Fibroblast of lung (primary cell): ENCODE measurements at regions not wholly inside any gene's neighbourhood (a gene's known extent, or its start where the extent isn't known, plus 50 kb on each side); places are given as distances from the start of the nearest gene placed in this dataset.
"Not testable (repeated sequence)": the region's sequence is repeated elsewhere in the genome, so short reads cannot be mapped to it uniquely, and the experiment has no call there.

Experiments
- DNase-seq, 2 donors: peaks; one replicate each; pipeline versions ENCODE4 v3.0.0 to v3.0.0-alpha.2; 2010; ENCODE audit warnings: low read depth in 2 of 2
- H2AFZ ChIP-seq: 2 replicates; pipeline ENCODE4 v1.5.1; 2012; ENCODE audit warnings: low read length, control low read depth, inconsistent platforms
- H3K27ac ChIP-seq: 2 replicates; pipeline ENCODE4 v1.5.1; 2011; ENCODE audit warnings: low read length, control low read depth; ENCODE audit not compliant: insufficient read depth
- H3K27me3 ChIP-seq: 2 replicates; pipeline ENCODE4 v1.5.1; 2011; ENCODE audit warnings: mild to moderate bottlenecking, low read length; ENCODE audit not compliant: control insufficient read depth, insufficient read depth
- H3K36me3 ChIP-seq: 2 replicates; pipeline ENCODE4 v1.5.1; 2011; ENCODE audit warnings: low read length; ENCODE audit not compliant: control insufficient read depth, insufficient read depth
- H3K4me1 ChIP-seq: 2 replicates; pipeline ENCODE4 v1.5.1; 2011; ENCODE audit warnings: low read length; ENCODE audit not compliant: control insufficient read depth, insufficient read depth; ENCODE audit errors: extremely low read depth
- H3K4me2 ChIP-seq: 2 replicates; pipeline ENCODE4 v1.5.1; 2011; ENCODE audit warnings: low read length, control low read depth; ENCODE audit not compliant: insufficient read depth; ENCODE audit errors: extremely low read depth
- H3K4me3 ChIP-seq, 4 experiments: fragments of 200-600 bp in 1 of 4; sonication (generic) in 1 of 4; replicated peaks in 1 of 4; 2 replicates each; pipeline ENCODE4 v1.5.1; 2011 to 2016; ENCODE audit warnings: low read length in 4 of 4, low read depth in 3 of 4, mild to moderate bottlenecking in 3 of 4, control low read depth in 2 of 4, inconsistent platforms in 1 of 4, mixed read lengths in 1 of 4; ENCODE audit not compliant: insufficient read depth in 1 of 4; ENCODE audit errors: control extremely low read depth in 1 of 4
- H3K79me2 ChIP-seq: 2 replicates; pipeline ENCODE4 v1.5.1; 2012; ENCODE audit warnings: mild to moderate bottlenecking, low read length, inconsistent platforms; ENCODE audit not compliant: control insufficient read depth, insufficient read depth
- H3K9ac ChIP-seq: 2 replicates; pipeline ENCODE4 v1.5.1; 2011; ENCODE audit warnings: mild to moderate bottlenecking, low read length, control low read depth; ENCODE audit not compliant: insufficient read depth
- H3K9me3 ChIP-seq: 2 replicates; pipeline ENCODE4 v1.5.1; 2012; ENCODE audit warnings: low read depth, low read length; ENCODE audit not compliant: control insufficient read depth, insufficient read depth
- H4K20me1 ChIP-seq: 2 replicates; pipeline ENCODE4 v1.5.1; 2011; ENCODE audit warnings: low read length; ENCODE audit not compliant: control insufficient read depth, insufficient read depth; ENCODE audit errors: extremely low read depth
- EZH2 ChIP-seq: IDR thresholded peaks from 2 replicates; pipeline ENCODE4 v1.5.1; 2012; ENCODE audit warnings: low read length, control low read depth, mild to moderate bottlenecking; ENCODE audit errors: missing control alignments
- TF ChIP-seq, protein P1 (sequence below), 2 donors: IDR thresholded peaks in 1 of 2; conservative IDR thresholded peaks in 1 of 2; 1 replicate in 1 of 2; 2 replicates in 1 of 2; pipeline ENCODE4 v1.5.1; 2011 to 2012; ENCODE audit warnings: low read length in 2 of 2, control low read depth in 1 of 2, inconsistent platforms in 1 of 2, low read depth in 1 of 2, mild to moderate bottlenecking in 1 of 2

DNA sequence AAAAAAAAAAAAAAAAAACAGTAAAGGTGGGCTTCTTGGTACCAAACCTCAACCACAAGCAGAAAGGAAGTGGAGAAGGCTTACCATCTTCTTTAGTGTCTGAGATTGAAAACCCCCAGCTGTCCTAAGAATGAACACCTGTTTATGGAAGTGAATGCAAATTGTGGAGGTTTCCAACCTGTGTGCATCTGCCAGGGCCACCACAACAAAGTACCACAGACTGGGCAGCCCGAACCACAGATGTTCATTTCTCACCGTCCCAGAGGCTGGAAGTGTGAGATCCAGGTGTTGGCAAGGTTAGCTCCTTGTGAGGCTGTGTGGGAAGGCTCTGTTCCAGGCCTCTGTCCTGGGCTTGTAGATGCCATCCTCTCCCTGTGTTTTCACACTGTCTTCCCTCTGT is 348.7 kb downstream of the SETD4 start:
- Histone ChIP-seq H3K9me3 (no peaks in the 10 kb centered on the region), H4K20me1 (no peaks in the 10 kb centered on the region), H2AFZ (no peak overlapping the region), H3K4me2 (no peak overlapping the region), H3K79me2 (no peaks in the 10 kb centered on the region), H3K9ac (no peak overlapping the region), H3K36me3 (no peaks in the 10 kb centered on the region), H3K27ac (no peak overlapping the region), H3K4me3 (no peak overlapping the region), H3K27me3 (no peaks in the 10 kb centered on the region), H3K4me1 (no peaks in the 10 kb centered on the region)
- DNase-seq: no peak
- no peak for TF ChIP-seq EZH2
- TF ChIP-seq, protein P1, sequence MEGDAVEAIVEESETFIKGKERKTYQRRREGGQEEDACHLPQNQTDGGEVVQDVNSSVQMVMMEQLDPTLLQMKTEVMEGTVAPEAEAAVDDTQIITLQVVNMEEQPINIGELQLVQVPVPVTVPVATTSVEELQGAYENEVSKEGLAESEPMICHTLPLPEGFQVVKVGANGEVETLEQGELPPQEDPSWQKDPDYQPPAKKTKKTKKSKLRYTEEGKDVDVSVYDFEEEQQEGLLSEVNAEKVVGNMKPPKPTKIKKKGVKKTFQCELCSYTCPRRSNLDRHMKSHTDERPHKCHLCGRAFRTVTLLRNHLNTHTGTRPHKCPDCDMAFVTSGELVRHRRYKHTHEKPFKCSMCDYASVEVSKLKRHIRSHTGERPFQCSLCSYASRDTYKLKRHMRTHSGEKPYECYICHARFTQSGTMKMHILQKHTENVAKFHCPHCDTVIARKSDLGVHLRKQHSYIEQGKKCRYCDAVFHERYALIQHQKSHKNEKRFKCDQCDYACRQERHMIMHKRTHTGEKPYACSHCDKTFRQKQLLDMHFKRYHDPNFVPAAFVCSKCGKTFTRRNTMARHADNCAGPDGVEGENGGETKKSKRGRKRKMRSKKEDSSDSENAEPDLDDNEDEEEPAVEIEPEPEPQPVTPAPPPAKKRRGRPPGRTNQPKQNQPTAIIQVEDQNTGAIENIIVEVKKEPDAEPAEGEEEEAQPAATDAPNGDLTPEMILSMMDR (conservative IDR thresholded peaks at IDR 0.05 in 1 of 2, IDR thresholded peaks at IDR 0.05 in 1 of 2; ENCODE audit: low read depth in 1 of 2, low read length in 2 of 2): no peak

DNA sequence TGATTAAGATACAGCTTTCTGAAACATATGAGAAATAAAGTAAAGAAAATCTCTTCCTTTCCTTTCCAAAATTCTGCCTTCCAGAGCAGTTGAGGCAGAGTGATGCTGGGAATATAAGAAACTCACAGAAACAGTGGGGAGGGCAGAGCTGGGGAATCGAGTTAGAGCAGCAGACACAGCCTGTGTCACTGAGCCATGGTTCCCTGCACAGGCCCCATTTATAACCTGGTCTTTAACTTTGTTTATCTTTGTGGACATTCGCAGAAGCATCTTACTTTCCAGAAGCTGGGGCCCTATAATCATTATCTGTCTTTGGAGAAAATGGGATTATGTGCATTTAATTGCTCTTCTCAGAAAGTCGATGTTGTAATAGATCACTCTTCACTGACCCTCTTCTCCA is 349.1 kb downstream of the SETD4 start:
- Histone ChIP-seq H2AFZ (no peak overlapping the region), H3K79me2 (no peaks in the 10 kb centered on the region), H3K4me3 (no peak overlapping the region), H3K9me3 (no peaks in the 10 kb centered on the region), H3K9ac (no peak overlapping the region), H3K36me3 (no peaks in the 10 kb centered on the region), H3K4me2 (no peak overlapping the region), H3K27ac (no peak overlapping the region), H3K27me3 (no peaks in the 10 kb centered on the region), H4K20me1 (no peaks in the 10 kb centered on the region), H3K4me1 (no peaks in the 10 kb centered on the region)
- no peak for DNase-seq
- TF ChIP-seq, protein P1 (conservative IDR thresholded peaks at IDR 0.05 in 1 of 2, IDR thresholded peaks at IDR 0.05 in 1 of 2; ENCODE audit: low read depth in 1 of 2, low read length in 2 of 2): no peak
- TF ChIP-seq EZH2: no peak

DNA sequence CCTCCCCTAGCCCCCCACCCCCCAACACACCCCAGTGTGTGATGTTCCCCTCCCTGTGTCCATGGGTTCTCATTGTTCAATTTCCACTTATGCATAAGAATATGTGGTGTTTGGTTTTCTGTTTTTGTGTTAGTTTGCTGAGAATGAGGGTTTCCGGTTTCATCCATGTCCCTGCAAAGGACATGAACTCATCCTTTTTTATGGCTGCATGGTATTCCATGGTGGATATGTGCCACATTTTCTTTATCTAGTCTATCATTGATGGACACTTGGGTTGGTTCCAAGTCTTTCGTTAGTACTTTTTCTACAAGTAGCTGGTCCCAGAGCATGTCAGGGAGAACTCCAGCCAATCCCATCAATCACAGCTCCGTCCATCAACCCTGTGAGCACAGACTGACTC is 350.3 kb downstream of the SETD4 start:
- H3K27me3 ChIP-seq, H3K27ac ChIP-seq, H3K9me3 ChIP-seq, H3K36me3 ChIP-seq, H3K79me2 ChIP-seq, H3K4me1 ChIP-seq, H2AFZ ChIP-seq, H4K20me1 ChIP-seq, DNase-seq, H3K4me3 ChIP-seq, H3K9ac ChIP-seq, H3K4me2 ChIP-seq: not testable (repeated sequence)

DNA sequence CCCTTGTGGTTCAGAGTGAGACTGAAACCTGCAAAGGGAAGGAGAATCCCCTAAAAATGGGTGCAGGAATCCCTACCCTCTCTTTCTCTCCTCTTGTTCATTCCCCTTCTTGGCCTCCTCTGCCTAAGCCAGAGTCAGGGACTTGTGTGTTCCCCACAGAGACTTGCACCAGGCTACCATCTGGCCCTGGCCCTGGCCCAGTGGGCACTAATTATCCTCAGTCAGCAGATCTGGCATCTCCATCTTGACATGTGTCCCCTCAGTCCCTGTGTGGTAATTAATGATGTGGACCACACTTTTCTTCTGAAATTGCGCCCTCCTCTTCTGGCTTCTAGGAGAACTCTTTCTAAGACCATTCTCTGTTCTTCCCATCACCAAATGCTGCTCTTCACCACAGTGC is 354.4 kb downstream of the SETD4 start:
- Histone ChIP-seq H3K27ac (no peak overlapping the region), H3K4me3 (no peak overlapping the region), H3K27me3 (peaks cover 5% of the 10 kb centered on the region), H3K9me3 (no peaks in the 10 kb centered on the region), H3K4me2 (no peak overlapping the region), H2AFZ (no peak overlapping the region), H3K9ac (no peak overlapping the region), H3K36me3 (no peaks in the 10 kb centered on the region), H3K4me1 (no peaks in the 10 kb centered on the region), H4K20me1 (no peaks in the 10 kb centered on the region), H3K79me2 (no peaks in the 10 kb centered on the region)
- DNase-seq: no peak
- TF ChIP-seq EZH2: no peak
- TF ChIP-seq, protein P1 (conservative IDR thresholded peaks at IDR 0.05 in 1 of 2, IDR thresholded peaks at IDR 0.05 in 1 of 2; ENCODE audit: low read depth in 1 of 2, low read length in 2 of 2): no peak
